Testis (tissue), 2 donors: ENCODE measurements at regions not wholly inside any gene's neighbourhood (a gene's known extent, or its start where the extent isn't known, plus 50 kb on each side); places are given as distances from the start of the nearest gene placed in this dataset.

Experiments
- CTCF ChIP-seq, 3 experiments: fragments of 450-650 bp in 2 of 3; fragments of 200-600 bp in 1 of 3; sonication (generic) in 1 of 3; IDR thresholded peaks; one replicate each; pipeline ENCODE4 v1.5.1; 2016 to 2019; ENCODE audit warnings: antibody characterized with exemption in 3 of 3, mild to moderate bottlenecking in 2 of 3, moderate library complexity in 1 of 3
- POLR2A ChIP-seq: fragments of 450-650 bp; IDR thresholded peaks from one replicate; pipeline ENCODE4 v1.6.1; 2017; ENCODE audit warnings: antibody characterized with exemption, mild to moderate bottlenecking, moderate library complexity

DNA sequence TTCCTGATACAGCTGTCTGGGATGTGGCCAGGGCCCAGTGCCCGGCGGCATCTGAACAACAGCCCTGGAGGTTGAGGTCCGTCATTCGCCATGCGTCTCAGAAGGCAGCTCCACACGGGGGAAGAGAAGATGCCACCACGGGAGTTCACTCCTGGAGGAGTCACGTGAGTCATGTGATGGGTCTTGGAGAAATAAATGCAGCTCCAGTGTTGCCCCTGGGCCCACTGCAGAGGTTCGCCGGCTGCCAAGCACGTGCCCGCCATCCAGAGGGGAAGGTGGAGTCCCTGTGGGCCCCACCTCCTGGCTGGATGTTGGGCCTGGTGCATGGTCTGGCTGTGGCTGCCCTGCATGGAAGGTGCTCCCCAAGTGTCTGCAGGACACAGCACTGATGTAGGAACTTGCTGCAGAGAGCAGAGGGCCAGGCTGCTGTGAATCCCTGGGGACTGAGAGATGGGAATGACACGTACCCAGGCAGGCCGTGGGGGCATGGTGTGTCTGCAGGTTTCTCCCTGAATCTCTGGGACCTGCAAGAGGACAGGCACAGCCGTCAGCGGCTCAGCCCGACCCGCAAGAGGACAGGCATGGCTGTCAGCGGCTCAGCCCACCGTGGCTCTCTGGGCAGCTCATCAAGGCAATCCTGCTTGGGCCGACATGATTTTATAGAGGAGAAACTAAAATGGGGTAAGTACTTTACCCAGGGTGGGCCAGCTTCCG, 418.3 kb upstream of the IRX4 start:
- TF ChIP-seq CTCF (IDR thresholded peaks at IDR 0.05): no peak
- TF ChIP-seq POLR2A: no peak
